Ectodermal cell (in vitro differentiated cells): ENCODE measurements at regions not wholly inside any gene's neighbourhood (a gene's known extent, or its start where the extent isn't known, plus 50 kb on each side); places are given as distances from the start of the nearest gene placed in this dataset.
"Not testable (repeated sequence)": the region's sequence is repeated elsewhere in the genome, so short reads cannot be mapped to it uniquely, and the experiment has no call there.

Experiments
- H3K27ac ChIP-seq: 2 replicates; pipeline ENCODE4 v1.7.0; 2013; ENCODE audit warnings: mild to moderate bottlenecking, low read depth, low read length; ENCODE audit not compliant: insufficient read depth, poor library complexity, severe bottlenecking
- H3K27me3 ChIP-seq: 2 replicates; pipeline ENCODE4 v1.7.0; 2013; ENCODE audit warnings: mild to moderate bottlenecking, low read length; ENCODE audit not compliant: insufficient read depth, control insufficient read depth, poor library complexity, severe bottlenecking
- H3K36me3 ChIP-seq: one replicate; pipeline ENCODE4 v1.7.0; 2013; ENCODE audit warnings: low read length; ENCODE audit not compliant: control insufficient read depth, insufficient read depth
- H3K4me1 ChIP-seq: one replicate; pipeline ENCODE4 v1.7.0; 2013; ENCODE audit warnings: low read length; ENCODE audit not compliant: control insufficient read depth, insufficient read depth
- H3K4me3 ChIP-seq: 2 replicates; pipeline ENCODE4 v1.7.0; 2013; ENCODE audit warnings: low read depth, low read length, control low read depth; ENCODE audit not compliant: insufficient read depth
- H3K9me3 ChIP-seq: 2 replicates; pipeline ENCODE4 v1.7.0; 2013; ENCODE audit warnings: mild to moderate bottlenecking, low read length, moderate library complexity; ENCODE audit not compliant: control insufficient read depth
- WGBS, 2 experiments: methylation state at CpG; one replicate each; pipeline ENCODE4 v1.1.7; 2013; ENCODE audit warnings: missing lambda C conversion rate in 2 of 2; 5-methylcytosine and 5-hydroxymethylcytosine counted together

GRCh38 chr2:163949693-163950092, 213.9 kb upstream of the FIGN start:
- no peak overlapping the region for H3K27ac ChIP-seq
- no peaks in the 10 kb centered on the region for H3K27me3 ChIP-seq
- H3K9me3 ChIP-seq = no peaks in the 10 kb centered on the region
- no peaks in the 10 kb centered on the region for H3K36me3 ChIP-seq
- no peaks in the 10 kb centered on the region for H3K4me1 ChIP-seq
- H3K4me3 ChIP-seq = no peak overlapping the region

- no peaks in the 10 kb centered on the region for H3K36me3 ChIP-seq
- no peak overlapping the region for H3K4me3 ChIP-seq
- WGBS, 2 experiments = 96% methylated on average over 4 of the region's 4 CpGs
- H3K9me3 ChIP-seq = no peaks in the 10 kb centered on the region
- H3K27me3 ChIP-seq = no peaks in the 10 kb centered on the region
- no peak overlapping the region for H3K27ac ChIP-seq
- peaks cover 10% of the 10 kb centered on the region for H3K4me1 ChIP-seq
Observed at GRCh38 chr2:163944347-163944737, 208.5 kb upstream of the FIGN start.

- H3K36me3 ChIP-seq = no peaks in the 10 kb centered on the region
- no peak overlapping the region for H3K4me3 ChIP-seq
- H3K27me3 ChIP-seq = no peaks in the 10 kb centered on the region
- WGBS, 2 experiments = 46 to 66% methylated on average over 5 to 9 of the region's 9 CpGs
- peaks cover 10% of the 10 kb centered on the region for H3K4me1 ChIP-seq
- H3K9me3 ChIP-seq = no peaks in the 10 kb centered on the region
- peak overlapping the region; percentile 6 for H3K27ac ChIP-seq
Observed at GRCh38 chr2:163943403-163944346, 207.9 kb upstream of the FIGN start.

- H3K27ac ChIP-seq = no peak overlapping the region
Observed at GRCh38 chr2:163934131-163934530, 198.3 kb upstream of the FIGN start.

GRCh38 chr2:163919717-163920116, 183.9 kb upstream of the FIGN start:
- Histone ChIP-seq H3K4me1 (no peaks in the 10 kb centered on the region), H3K9me3 (no peaks in the 10 kb centered on the region), H3K27me3 (no peaks in the 10 kb centered on the region), H3K36me3 (no peaks in the 10 kb centered on the region), H3K27ac (no peak overlapping the region), H3K4me3 (no peak overlapping the region)
- WGBS, 2 experiments = 93 to 100% methylated on average over 4 to 5 of the region's 5 CpGs

More at GRCh38 chr2:163934131-163934530, 198.3 kb upstream of the FIGN start:
- no peaks in the 10 kb centered on the region for H3K27me3 ChIP-seq
- H3K9me3 ChIP-seq = no peaks in the 10 kb centered on the region
- H3K4me1 ChIP-seq = no peaks in the 10 kb centered on the region
- H3K36me3 ChIP-seq = no peaks in the 10 kb centered on the region
- no peak overlapping the region for H3K4me3 ChIP-seq

GRCh38 chr2:163914486-163914885, 178.7 kb upstream of the FIGN start:
- 95 to 97% methylated on average over 19 of the region's 19 CpGs for WGBS, 2 experiments

GRCh38 chr2:163913532-163913944, 177.7 kb upstream of the FIGN start:
- H3K27ac ChIP-seq, H3K36me3 ChIP-seq: not testable (repeated sequence)
- WGBS, 2 experiments = 96 to 97% methylated on average over 32 of the region's 32 CpGs

More at GRCh38 chr2:163914486-163914885, 178.7 kb upstream of the FIGN start:
- not testable (repeated sequence) for H3K27me3 ChIP-seq, H3K36me3 ChIP-seq, H3K4me3 ChIP-seq, H3K9me3 ChIP-seq, H3K27ac ChIP-seq, H3K4me1 ChIP-seq

GRCh38 chr2:163909411-163910080, 173.7 kb upstream of the FIGN start:
- no peaks in the 10 kb centered on the region for H3K36me3 ChIP-seq
- WGBS, 2 experiments = 96 to 97% methylated on average over 40 of the region's 40 CpGs
- no peak overlapping the region for H3K27ac ChIP-seq
- H3K4me1 ChIP-seq = no peaks in the 10 kb centered on the region
- H3K9me3 ChIP-seq = no peaks in the 10 kb centered on the region
- no peaks in the 10 kb centered on the region for H3K27me3 ChIP-seq
- H3K4me3 ChIP-seq = no peak overlapping the region

More at GRCh38 chr2:163913532-163913944, 177.7 kb upstream of the FIGN start:
- H3K4me3 ChIP-seq, H3K4me1 ChIP-seq, H3K27me3 ChIP-seq, H3K9me3 ChIP-seq: not testable (repeated sequence)

- Histone ChIP-seq H3K36me3 (no peaks in the 10 kb centered on the region), H3K4me3 (no peak overlapping the region), H3K4me1 (no peaks in the 10 kb centered on the region), H3K9me3 (no peaks in the 10 kb centered on the region), H3K27ac (no peak overlapping the region), H3K27me3 (no peaks in the 10 kb centered on the region)
- 91 to 100% methylated on average over 1 of the region's 1 CpG for WGBS, 2 experiments
Observed at GRCh38 chr2:163906410-163906809, 170.6 kb upstream of the FIGN start.

- no peaks in the 10 kb centered on the region for H3K9me3 ChIP-seq
- H3K36me3 ChIP-seq = no peaks in the 10 kb centered on the region
- no peak overlapping the region for H3K27ac ChIP-seq
- no peaks in the 10 kb centered on the region for H3K27me3 ChIP-seq
- H3K4me1 ChIP-seq = no peaks in the 10 kb centered on the region
- 93 to 98% methylated on average over 2 of the region's 2 CpGs for WGBS, 2 experiments
- no peak overlapping the region for H3K4me3 ChIP-seq
Observed at GRCh38 chr2:163897799-163898198, 162.0 kb upstream of the FIGN start.
